Tibial nerve (tissue), 4 donors: ENCODE measurements at regions not wholly inside any gene's neighbourhood (a gene's known extent, or its start where the extent isn't known, plus 50 kb on each side); places are given as distances from the start of the nearest gene placed in this dataset.
A peak's percentile ranks its signal among the peaks of the same experiment; 100 is the strongest.
"Not testable (repeated sequence)": the region's sequence is repeated elsewhere in the genome, so short reads cannot be mapped to it uniquely, and the experiment has no call there.

Experiments
- DNase-seq, 2 donors: peaks; one replicate each; pipeline ENCODE4 v3.0.0-alpha.2; 2019; ENCODE audit warnings: low spot score in 2 of 2
- H3K27ac ChIP-seq, 4 donors: fragments of 200-600 bp; sonication (generic) in 3 of 4; one replicate each; pipeline ENCODE4 v1.5.1; 2017 to 2019; ENCODE audit warnings: mild to moderate bottlenecking in 1 of 4
- H3K27me3 ChIP-seq, 2 donors: fragments of 200-600 bp; sonication (generic) in 1 of 2; one replicate each; pipeline versions ENCODE4 v1.5.1 to v1.6.0; 2017 to 2019
- H3K36me3 ChIP-seq, 3 donors: fragments of 200-600 bp; sonication (generic); one replicate each; pipeline ENCODE4 v1.5.1; 2018 to 2019
- H3K4me1 ChIP-seq, 4 donors: fragments of 200-600 bp; sonication (generic) in 3 of 4; one replicate each; pipeline ENCODE4 v1.5.1; 2017 to 2019
- H3K4me3 ChIP-seq, 4 donors: fragments of 200-600 bp; sonication (generic) in 3 of 4; one replicate each; pipeline ENCODE4 v1.5.1; 2017 to 2019; ENCODE audit warnings: mild to moderate bottlenecking in 1 of 4, moderate library complexity in 1 of 4
- H3K9me3 ChIP-seq, 4 donors: fragments of 200-600 bp; sonication (generic) in 3 of 4; one replicate each; pipeline ENCODE4 v1.5.1; 2017 to 2019
- EP300 ChIP-seq, 2 donors: sonication (generic); formaldehyde crosslinking; IDR thresholded peaks; one replicate each; pipeline ENCODE4 v1.6.1; 2017; ENCODE audit warnings: antibody characterized with exemption in 2 of 2, mild to moderate bottlenecking in 1 of 2
- POLR2A ChIP-seq, 2 donors: fragments of 450-650 bp; IDR thresholded peaks; one replicate each; pipeline ENCODE4 v1.6.1; 2017; ENCODE audit warnings: antibody characterized with exemption in 2 of 2, mild to moderate bottlenecking in 2 of 2, moderate library complexity in 2 of 2
- WGBS, 2 donors: methylation state at CpG; one replicate each; pipeline ENCODE4 v1.1.5; 2018; 5-methylcytosine and 5-hydroxymethylcytosine counted together
- TF ChIP-seq, protein P1 (sequence below), 5 experiments: fragments of 200-600 bp in 3 of 5; fragments of 450-650 bp in 2 of 5; sonication (generic) in 3 of 5; IDR thresholded peaks; one replicate each; pipeline ENCODE4 v1.5.1; 2016 to 2019; ENCODE audit warnings: antibody characterized with exemption in 5 of 5, mild to moderate bottlenecking in 3 of 5, moderate library complexity in 2 of 5

DNA sequence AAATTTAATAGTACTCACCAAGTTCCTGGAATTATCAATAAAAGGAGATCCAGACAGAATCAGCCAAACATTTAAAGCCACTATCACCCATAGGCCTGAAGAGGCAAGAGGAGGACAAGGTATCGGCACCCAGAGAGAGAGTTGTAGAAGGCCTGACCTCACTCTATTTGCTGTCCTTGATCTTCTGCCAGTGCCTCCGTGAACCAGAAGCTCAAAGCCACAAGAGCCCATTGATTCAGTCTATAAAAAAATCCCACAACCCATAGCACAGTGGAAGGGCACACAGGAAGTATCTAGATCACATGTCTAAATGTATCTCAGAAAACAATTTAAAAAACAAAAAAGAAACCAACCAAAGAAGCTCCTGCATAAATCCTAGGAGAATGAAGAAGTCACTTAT, 68.6 kb upstream of the FAM174B start:
- TF ChIP-seq POLR2A (IDR thresholded peaks at IDR 0.05) (no peak), EP300 (IDR thresholded peaks at IDR 0.05) (no peak)
- TF ChIP-seq, protein P1, sequence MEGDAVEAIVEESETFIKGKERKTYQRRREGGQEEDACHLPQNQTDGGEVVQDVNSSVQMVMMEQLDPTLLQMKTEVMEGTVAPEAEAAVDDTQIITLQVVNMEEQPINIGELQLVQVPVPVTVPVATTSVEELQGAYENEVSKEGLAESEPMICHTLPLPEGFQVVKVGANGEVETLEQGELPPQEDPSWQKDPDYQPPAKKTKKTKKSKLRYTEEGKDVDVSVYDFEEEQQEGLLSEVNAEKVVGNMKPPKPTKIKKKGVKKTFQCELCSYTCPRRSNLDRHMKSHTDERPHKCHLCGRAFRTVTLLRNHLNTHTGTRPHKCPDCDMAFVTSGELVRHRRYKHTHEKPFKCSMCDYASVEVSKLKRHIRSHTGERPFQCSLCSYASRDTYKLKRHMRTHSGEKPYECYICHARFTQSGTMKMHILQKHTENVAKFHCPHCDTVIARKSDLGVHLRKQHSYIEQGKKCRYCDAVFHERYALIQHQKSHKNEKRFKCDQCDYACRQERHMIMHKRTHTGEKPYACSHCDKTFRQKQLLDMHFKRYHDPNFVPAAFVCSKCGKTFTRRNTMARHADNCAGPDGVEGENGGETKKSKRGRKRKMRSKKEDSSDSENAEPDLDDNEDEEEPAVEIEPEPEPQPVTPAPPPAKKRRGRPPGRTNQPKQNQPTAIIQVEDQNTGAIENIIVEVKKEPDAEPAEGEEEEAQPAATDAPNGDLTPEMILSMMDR (IDR thresholded peaks at IDR 0.05), result no peak
- no peak for DNase-seq
- H3K27ac ChIP-seq, result no peak overlapping the region
- no peaks in the 10 kb centered on the region for H3K27me3 ChIP-seq
- H3K4me3 ChIP-seq, result no peak overlapping the region
- peaks cover 0 to 6% (median 0%) of the 10 kb centered on the region in 4 donors for H3K9me3 ChIP-seq
- WGBS, 2 donors, result 54 to 76% methylated on average over 2 of the region's 2 CpGs
- no peaks in the 10 kb centered on the region for H3K4me1 ChIP-seq
- no peaks in the 10 kb centered on the region for H3K36me3 ChIP-seq

DNA sequence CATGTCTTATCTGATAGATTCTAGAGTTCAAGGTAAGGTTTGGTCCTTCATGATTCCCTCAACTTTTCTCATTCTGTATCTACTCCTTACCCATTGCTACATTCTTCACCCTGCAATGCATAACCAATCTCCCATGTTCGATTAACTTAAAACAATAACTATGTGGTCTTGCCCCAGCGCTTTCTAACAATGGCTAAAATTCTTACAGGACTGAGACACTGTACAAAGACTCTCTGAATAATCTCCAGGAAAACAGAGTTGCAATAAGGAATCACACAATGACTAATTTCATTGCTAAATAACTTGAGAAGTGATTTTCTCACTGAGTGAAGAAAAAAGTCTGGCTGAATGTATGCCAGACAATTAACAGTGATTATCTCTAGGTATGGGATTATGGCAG, 69.6 kb upstream of the FAM174B start:
- TF ChIP-seq POLR2A (IDR thresholded peaks at IDR 0.05), result no peak
- TF ChIP-seq EP300 (IDR thresholded peaks at IDR 0.05), result no peak
- TF ChIP-seq, protein P1 (IDR thresholded peaks at IDR 0.05), result no peak
- Histone ChIP-seq H3K27ac (no peak overlapping the region), H3K9me3 (peaks cover 0 to 6% (median 0%) of the 10 kb centered on the region in 4 donors), H3K4me3 (no peak overlapping the region), H3K36me3 (no peaks in the 10 kb centered on the region), H3K4me1 (no peaks in the 10 kb centered on the region), H3K27me3 (no peaks in the 10 kb centered on the region)
- 75% methylated on average over 2 of the region's 2 CpGs for WGBS, 2 donors
- no peak for DNase-seq

DNA sequence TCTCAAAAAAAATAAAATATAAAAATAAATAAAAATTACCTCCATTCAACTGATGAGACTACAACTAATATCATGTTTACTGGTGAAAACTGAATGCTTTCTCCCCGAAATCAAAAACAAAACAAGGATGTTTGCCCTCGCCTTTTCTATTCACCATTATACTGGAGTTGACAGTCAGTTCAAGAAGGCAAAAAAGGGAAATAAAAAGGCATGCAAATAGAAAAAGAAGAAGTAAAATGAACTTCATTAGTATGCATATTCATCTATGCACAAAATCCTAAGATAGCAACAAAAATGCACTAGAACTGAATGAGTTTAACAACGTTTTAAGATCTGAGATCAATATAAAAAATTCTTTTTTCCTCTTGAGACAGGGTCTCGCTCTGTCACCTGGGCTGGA, 72.7 kb upstream of the FAM174B start:
- TF ChIP-seq EP300 (IDR thresholded peaks at IDR 0.05) (no peak), POLR2A (IDR thresholded peaks at IDR 0.05) (no peak)
- TF ChIP-seq, protein P1 (IDR thresholded peaks at IDR 0.05), result no peak
- Histone ChIP-seq H3K4me1 (no peaks in the 10 kb centered on the region), H3K9me3 (no peaks in the 10 kb centered on the region), H3K27me3 (no peaks in the 10 kb centered on the region), H3K27ac (no peak overlapping the region), H3K36me3 (peaks cover 0 to 7% (median 0%) of the 10 kb centered on the region in 3 donors), H3K4me3 (no peak overlapping the region)
- no peak for DNase-seq
- 50 to 93% methylated on average over 4 of the region's 4 CpGs for WGBS, 2 donors

DNA sequence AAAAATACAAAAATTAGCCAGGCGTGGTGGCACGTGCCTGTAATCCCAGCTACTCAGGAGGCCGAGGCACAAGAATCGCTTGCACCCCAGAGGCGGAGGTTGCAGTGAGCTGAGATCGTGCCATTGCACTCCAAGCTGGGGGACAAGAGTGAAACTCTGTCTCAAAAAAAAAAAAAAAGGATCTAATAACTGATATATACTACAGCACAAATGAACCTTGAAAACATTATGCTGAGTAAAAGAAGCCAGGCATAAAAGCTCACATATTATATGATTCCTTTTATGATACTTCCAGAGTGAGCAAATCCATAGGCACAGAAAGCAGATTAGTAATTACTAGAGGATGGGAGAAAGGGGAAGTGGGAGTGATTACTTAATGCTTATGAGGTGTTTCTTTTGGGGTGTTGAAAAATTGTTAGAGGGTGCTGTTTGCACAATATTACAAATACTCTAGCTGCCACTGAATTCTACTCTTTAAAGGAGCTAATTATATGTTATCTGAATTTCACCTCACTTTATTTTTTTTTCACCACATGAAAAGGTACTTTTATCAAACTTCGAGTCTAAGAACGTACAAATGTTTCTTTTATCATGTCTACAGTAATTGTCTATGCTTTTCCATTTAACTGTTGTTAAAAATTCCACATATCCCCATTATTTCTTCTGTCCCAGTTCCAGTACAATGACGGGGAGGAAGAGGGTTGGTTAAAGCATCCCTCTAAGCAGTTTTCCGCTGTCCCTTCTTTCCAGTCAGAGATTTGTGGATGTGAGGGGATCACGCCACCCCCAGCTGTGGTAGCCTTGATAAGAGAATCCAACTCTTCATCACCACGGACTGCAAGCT, 77.7 kb upstream of the FAM174B start:
- H3K9me3 ChIP-seq, result peaks cover 0 to 3% (median 0%) of the 10 kb centered on the region in 4 donors
- H3K27me3 ChIP-seq, result no peaks in the 10 kb centered on the region
- TF ChIP-seq POLR2A (IDR thresholded peaks at IDR 0.05) (no peak), EP300 (IDR thresholded peaks at IDR 0.05) (no peak)
- TF ChIP-seq, protein P1 (IDR thresholded peaks at IDR 0.05), result no peak
- peak overlapping the region in 2 of 4 donors; percentile 52 to 77 for H3K27ac ChIP-seq
- 60 to 83% methylated on average over 12 of the region's 12 CpGs for WGBS, 2 donors
- H3K36me3 ChIP-seq, result peaks cover 0 to 7% (median 0%) of the 10 kb centered on the region in 3 donors
- peak overlapping the region in 2 of 4 donors; percentile 40 to 53 for H3K4me3 ChIP-seq
- H3K4me1 ChIP-seq, result peaks cover 0 to 5% (median 0%) of the 10 kb centered on the region in 4 donors
- DNase-seq, result no peak

DNA sequence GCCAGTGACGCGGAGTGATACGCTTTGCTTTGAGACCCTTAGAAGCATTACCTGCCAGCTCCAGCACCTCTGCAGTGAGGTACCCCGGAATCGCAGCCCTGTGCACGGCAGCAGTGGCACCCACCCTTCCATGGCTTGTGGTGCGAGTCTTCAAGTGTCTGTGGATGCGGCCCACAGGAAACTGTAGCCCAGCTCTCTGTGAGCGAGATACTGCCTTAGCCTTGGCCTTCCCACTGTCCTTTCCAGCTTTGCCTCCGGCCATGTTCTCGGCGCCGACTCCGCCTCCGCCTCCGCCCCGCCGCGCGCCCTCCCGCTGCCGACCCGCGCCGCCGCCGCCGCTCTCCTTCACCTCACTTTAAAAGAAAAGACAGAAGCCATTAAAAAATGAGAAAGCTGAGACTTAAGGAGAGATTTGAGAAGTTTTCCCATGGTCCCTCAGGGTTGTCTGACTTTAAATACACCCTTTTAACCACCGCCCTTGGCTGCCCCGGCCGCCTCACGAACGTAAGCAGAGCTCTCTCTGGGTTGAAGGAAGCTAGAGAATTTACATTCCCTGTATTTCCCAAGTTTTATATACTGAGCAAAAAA, 78.5 kb upstream of the FAM174B start:
- H3K9me3 ChIP-seq, result peaks cover 0 to 3% (median 0%) of the 10 kb centered on the region in 4 donors
- WGBS, 2 donors, result 8 to 25% methylated on average over 31 to 32 of the region's 33 CpGs
- no peaks in the 10 kb centered on the region for H3K27me3 ChIP-seq
- H3K27ac ChIP-seq, result peak overlapping the region in 2 of 4 donors; percentile 52 to 77
- peaks cover 0 to 5% (median 0%) of the 10 kb centered on the region in 4 donors for H3K4me1 ChIP-seq
- H3K4me3 ChIP-seq, result peak overlapping the region in 3 of 4 donors; percentile 16 to 53 (median 40)
- DNase-seq, result no peak
- TF ChIP-seq, protein P1 (IDR thresholded peaks at IDR 0.05), result no peak
- peaks cover 0 to 7% (median 0%) of the 10 kb centered on the region in 3 donors for H3K36me3 ChIP-seq

DNA sequence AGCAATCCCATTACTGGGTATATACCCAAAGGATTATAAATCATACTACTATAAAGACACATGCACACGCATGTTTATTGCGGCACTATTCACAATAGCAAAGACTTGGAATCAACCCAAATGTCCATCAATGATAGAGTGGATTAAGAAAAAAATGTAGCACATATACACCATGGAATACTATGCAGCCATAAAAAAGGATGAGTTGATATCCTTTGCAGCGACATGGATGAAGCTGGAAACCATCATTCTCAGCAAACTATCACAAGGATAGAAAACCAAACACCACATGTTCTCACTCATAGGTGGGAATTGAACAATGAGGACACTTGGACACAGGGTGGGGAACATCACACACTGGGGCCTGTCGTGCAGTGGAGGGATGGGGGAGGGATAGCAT, 83.7 kb upstream of the FAM174B start:
- not testable (repeated sequence) for H3K4me3 ChIP-seq, DNase-seq, H3K27ac ChIP-seq, H3K27me3 ChIP-seq, H3K4me1 ChIP-seq, H3K36me3 ChIP-seq
- H3K9me3 ChIP-seq, result peaks cover 0 to 14% (median 0%) of the 10 kb centered on the region in 4 donors
- WGBS, 2 donors, result 95 to 100% methylated on average over 4 of the region's 4 CpGs
